Vagina (tissue), 2 donors: ENCODE measurements at regions not wholly inside any gene's neighbourhood (a gene's known extent, or its start where the extent isn't known, plus 50 kb on each side); places are given as distances from the start of the nearest gene placed in this dataset.
"Not testable (repeated sequence)": the region's sequence is repeated elsewhere in the genome, so short reads cannot be mapped to it uniquely, and the experiment has no call there.

Experiments
- DNase-seq, 2 donors: peaks; one replicate each; pipeline ENCODE4 v3.0.0-alpha.2; 2017; ENCODE audit errors: extremely low spot score in 2 of 2
- H3K27ac ChIP-seq: fragments of 200-600 bp; sonication (generic); one replicate; pipeline ENCODE4 v1.5.1; 2019
- H3K27me3 ChIP-seq: fragments of 200-600 bp; sonication (generic); one replicate; pipeline ENCODE4 v1.5.1; 2019
- H3K36me3 ChIP-seq, 2 donors: fragments of 200-600 bp; sonication (generic); one replicate each; pipeline ENCODE4 v1.5.1; 2017 to 2019
- H3K4me1 ChIP-seq: fragments of 200-600 bp; sonication (generic); one replicate; pipeline ENCODE4 v1.5.1; 2019
- H3K4me3 ChIP-seq, 2 donors: fragments of 200-600 bp; sonication (generic); 1 replicate in 1 of 2; 2 replicates in 1 of 2; pipeline ENCODE4 v1.5.1; 2016 to 2019
- H3K9me3 ChIP-seq: fragments of 200-600 bp; sonication (generic); one replicate; pipeline ENCODE4 v1.5.1; 2019
- POLR2A ChIP-seq, 2 donors: fragments of 450-650 bp; IDR thresholded peaks; one replicate each; pipeline ENCODE4 v1.6.1; 2017; ENCODE audit warnings: antibody characterized with exemption in 2 of 2, mild to moderate bottlenecking in 2 of 2, moderate library complexity in 2 of 2
- POLR2AphosphoS5 ChIP-seq, 2 donors: sonication (generic); formaldehyde crosslinking; IDR thresholded peaks; one replicate each; pipeline ENCODE4 v1.9.0; 2017; ENCODE audit warnings: antibody characterized with exemption in 2 of 2, mild to moderate bottlenecking in 2 of 2, low read depth in 1 of 2; ENCODE audit not compliant: insufficient read depth in 1 of 2
- intact Hi-C: fragments of 100-400 bp; cut with DNase I; formaldehyde crosslinking; loops from one replicate; pipeline ENCODE4 v1.15.1; 2023
- TF ChIP-seq, protein P1 (sequence below), 3 experiments: fragments of 450-650 bp in 2 of 3; fragments of 200-600 bp in 1 of 3; sonication (generic) in 1 of 3; IDR thresholded peaks; one replicate each; pipeline ENCODE4 v1.5.1; 2017 to 2019; ENCODE audit warnings: antibody characterized with exemption in 3 of 3, mild to moderate bottlenecking in 2 of 3, moderate library complexity in 2 of 3

DNA sequence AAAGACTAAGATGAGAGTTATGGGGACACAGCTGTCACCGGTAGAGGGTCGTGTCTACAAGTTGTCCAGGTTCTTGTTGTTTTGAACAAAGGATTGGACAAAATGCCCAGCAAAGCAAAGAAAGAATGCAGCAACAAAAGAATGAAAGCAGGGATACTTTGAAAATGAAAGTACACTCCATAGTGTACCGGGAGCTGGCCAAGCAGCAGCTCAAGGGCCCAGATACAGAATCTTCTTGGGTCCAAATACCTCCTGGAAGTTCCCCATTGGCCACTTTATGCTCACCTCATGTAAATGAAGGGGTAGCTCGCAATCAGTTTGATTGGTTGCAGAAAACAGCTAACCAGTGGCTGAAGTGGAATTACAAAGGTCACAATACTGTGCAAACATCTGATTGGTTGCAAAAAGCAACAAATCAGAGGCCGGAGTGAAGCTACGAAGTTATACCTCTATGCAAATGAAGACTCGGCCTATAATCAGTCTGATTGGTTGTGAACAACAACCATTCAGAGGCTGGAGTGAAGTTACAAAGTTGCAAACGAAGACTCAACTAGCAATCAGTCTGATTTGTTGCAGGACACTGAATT is 474.9 kb upstream of the TMEFF2 start:
- Histone ChIP-seq H3K27me3 (no peaks in the 10 kb centered on the region), H3K9me3 (no peaks in the 10 kb centered on the region), H3K4me1 (no peaks in the 10 kb centered on the region), H3K36me3 (no peaks in the 10 kb centered on the region), H3K27ac (no peak overlapping the region), H3K4me3 (no peak overlapping the region)
- TF ChIP-seq, protein P1, sequence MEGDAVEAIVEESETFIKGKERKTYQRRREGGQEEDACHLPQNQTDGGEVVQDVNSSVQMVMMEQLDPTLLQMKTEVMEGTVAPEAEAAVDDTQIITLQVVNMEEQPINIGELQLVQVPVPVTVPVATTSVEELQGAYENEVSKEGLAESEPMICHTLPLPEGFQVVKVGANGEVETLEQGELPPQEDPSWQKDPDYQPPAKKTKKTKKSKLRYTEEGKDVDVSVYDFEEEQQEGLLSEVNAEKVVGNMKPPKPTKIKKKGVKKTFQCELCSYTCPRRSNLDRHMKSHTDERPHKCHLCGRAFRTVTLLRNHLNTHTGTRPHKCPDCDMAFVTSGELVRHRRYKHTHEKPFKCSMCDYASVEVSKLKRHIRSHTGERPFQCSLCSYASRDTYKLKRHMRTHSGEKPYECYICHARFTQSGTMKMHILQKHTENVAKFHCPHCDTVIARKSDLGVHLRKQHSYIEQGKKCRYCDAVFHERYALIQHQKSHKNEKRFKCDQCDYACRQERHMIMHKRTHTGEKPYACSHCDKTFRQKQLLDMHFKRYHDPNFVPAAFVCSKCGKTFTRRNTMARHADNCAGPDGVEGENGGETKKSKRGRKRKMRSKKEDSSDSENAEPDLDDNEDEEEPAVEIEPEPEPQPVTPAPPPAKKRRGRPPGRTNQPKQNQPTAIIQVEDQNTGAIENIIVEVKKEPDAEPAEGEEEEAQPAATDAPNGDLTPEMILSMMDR (IDR thresholded peaks at IDR 0.05) = no peak
- TF ChIP-seq POLR2A (IDR thresholded peaks at IDR 0.05) (no peak), POLR2AphosphoS5 (IDR thresholded peaks at IDR 0.05; ENCODE audit: insufficient read depth in 1 of 2, low read depth in 1 of 2) (no peak)
- no peak for DNase-seq
- intact Hi-C loops = no loop called here

DNA sequence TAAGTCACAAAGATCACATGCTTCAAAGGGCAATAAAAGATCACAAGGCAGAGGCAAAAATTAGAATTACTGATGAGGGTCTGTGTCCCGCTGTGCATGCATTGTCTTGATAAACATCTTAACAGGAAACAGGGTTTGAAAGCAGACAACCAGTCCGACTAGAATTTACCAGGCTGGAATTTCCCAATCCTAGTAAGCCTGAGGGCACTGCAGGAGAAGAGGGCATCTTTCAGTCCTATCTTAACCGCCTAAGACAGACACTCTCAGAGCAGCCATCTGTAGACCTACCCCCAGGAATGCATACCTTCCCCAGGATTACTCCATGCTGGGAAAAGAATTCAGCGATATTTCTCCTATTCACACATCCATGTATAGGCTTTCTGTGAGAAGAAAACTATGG is 465.8 kb upstream of the TMEFF2 start:
- H3K27me3 ChIP-seq, intact Hi-C loops, H3K9me3 ChIP-seq, H3K4me3 ChIP-seq, H3K27ac ChIP-seq, DNase-seq, H3K36me3 ChIP-seq, H3K4me1 ChIP-seq: not testable (repeated sequence)

DNA sequence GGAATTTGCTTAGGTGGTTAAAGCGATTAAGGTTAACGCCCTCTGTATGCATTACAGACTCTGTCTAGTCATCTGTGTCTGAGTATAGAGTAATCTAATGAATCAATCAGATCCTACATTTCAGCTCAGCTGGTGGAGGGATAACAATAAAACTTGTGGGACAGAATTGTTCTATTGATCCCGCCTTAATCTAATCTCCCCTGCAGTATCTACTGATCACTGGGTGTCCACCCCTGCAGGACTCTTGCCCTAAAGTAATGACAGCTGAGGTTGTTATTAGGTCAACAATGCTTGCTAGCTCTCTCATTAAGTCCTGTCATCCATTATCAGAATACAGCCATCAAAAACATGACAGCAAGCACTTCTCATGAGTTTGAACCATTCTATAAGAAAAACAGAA is 462.6 kb upstream of the TMEFF2 start:
- DNase-seq = no peak
- no peaks in the 10 kb centered on the region for H3K27me3 ChIP-seq
- H3K9me3 ChIP-seq = no peaks in the 10 kb centered on the region
- no peak overlapping the region for H3K27ac ChIP-seq
- H3K4me1 ChIP-seq = no peaks in the 10 kb centered on the region
- H3K36me3 ChIP-seq = no peaks in the 10 kb centered on the region
- no peak for TF ChIP-seq POLR2AphosphoS5 (IDR thresholded peaks at IDR 0.05; ENCODE audit: insufficient read depth in 1 of 2, low read depth in 1 of 2)
- TF ChIP-seq, protein P1 (IDR thresholded peaks at IDR 0.05) = no peak
- no peak for TF ChIP-seq POLR2A (IDR thresholded peaks at IDR 0.05)
- intact Hi-C loops = no loop called here
- no peak overlapping the region for H3K4me3 ChIP-seq

DNA sequence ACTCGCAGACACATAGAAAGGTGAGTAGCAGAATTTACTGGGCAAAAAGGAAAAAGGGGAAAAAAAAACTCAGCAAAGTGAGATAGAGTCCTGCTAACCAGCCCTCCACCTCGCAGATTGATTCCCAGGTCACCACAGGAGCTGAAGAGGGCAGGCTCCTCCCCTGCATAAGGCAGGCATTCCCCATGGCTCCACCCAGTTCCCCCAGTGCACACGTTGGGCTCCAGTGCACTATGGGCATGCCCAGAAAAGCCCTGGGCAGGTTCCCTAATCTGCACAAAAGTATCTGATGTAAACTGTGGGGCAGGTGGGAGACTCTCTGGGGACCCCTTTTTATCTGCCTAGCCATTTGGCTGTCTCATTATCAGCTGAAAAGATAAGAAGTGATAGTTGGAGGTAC is 461.2 kb upstream of the TMEFF2 start:
- H3K36me3 ChIP-seq = no peaks in the 10 kb centered on the region
- H3K27ac ChIP-seq = no peak overlapping the region
- TF ChIP-seq POLR2AphosphoS5 (IDR thresholded peaks at IDR 0.05; ENCODE audit: insufficient read depth in 1 of 2, low read depth in 1 of 2) = no peak
- TF ChIP-seq, protein P1 (IDR thresholded peaks at IDR 0.05) = no peak
- no peak for TF ChIP-seq POLR2A (IDR thresholded peaks at IDR 0.05)
- no peaks in the 10 kb centered on the region for H3K4me1 ChIP-seq
- H3K27me3 ChIP-seq = no peaks in the 10 kb centered on the region
- H3K9me3 ChIP-seq = no peaks in the 10 kb centered on the region
- DNase-seq = no peak
- intact Hi-C loops = no loop called here
- H3K4me3 ChIP-seq = no peak overlapping the region

DNA sequence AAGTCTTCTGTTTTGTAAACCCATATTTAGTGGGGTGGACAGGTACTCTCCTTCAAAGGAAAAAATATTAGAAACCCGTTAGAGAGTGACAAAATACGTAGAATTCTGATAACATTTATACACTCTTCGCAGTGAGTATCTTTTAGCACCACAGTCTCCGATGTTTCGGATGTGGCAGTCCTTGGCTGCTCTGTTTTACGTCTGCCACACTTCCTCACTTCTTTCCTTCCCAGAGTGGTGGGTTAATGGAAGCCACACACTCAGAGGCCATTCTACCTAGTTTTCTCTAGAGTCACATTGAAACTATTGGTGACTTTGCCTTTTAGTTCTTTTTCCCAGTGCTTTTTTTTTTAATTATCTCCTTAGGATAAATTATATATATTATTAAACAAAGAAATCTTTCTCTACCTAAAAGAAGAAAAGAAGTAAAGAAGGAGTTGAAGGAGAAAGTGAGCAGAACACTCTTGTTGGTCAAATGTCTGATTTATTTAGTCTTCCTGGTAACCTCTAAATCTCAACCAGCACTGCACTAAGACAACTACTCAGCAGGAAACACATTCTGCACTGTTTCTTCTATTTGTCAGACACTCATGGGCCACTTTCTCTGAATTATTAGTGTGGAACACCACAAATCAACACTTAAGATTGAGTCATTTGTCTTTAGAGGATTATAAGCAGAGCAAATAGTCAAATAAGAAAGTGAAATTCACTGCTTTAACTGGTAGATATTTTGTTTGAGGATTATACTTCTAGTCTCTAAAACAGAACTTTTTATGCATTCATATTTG is 451.3 kb upstream of the TMEFF2 start:
- Histone ChIP-seq H3K27me3 (no peaks in the 10 kb centered on the region), H3K4me3 (no peak overlapping the region), H3K36me3 (no peaks in the 10 kb centered on the region), H3K27ac (no peak overlapping the region), H3K4me1 (no peaks in the 10 kb centered on the region), H3K9me3 (no peaks in the 10 kb centered on the region)
- TF ChIP-seq, protein P1 (IDR thresholded peaks at IDR 0.05) = no peak
- TF ChIP-seq POLR2AphosphoS5 (IDR thresholded peaks at IDR 0.05; ENCODE audit: insufficient read depth in 1 of 2, low read depth in 1 of 2) = no peak
- no peak for DNase-seq
- intact Hi-C loops = no loop called here
